Pulmonary artery endothelial cell (primary cell): ENCODE measurements at regions not wholly inside any gene's neighbourhood (a gene's known extent, or its start where the extent isn't known, plus 50 kb on each side); places are given as distances from the start of the nearest gene placed in this dataset.

Experiments used
- DNase-seq: peaks from one replicate; pipeline ENCODE4 v3.0.0-alpha.2; 2011; ENCODE audit warnings: low read depth, low spot score

DNA sequence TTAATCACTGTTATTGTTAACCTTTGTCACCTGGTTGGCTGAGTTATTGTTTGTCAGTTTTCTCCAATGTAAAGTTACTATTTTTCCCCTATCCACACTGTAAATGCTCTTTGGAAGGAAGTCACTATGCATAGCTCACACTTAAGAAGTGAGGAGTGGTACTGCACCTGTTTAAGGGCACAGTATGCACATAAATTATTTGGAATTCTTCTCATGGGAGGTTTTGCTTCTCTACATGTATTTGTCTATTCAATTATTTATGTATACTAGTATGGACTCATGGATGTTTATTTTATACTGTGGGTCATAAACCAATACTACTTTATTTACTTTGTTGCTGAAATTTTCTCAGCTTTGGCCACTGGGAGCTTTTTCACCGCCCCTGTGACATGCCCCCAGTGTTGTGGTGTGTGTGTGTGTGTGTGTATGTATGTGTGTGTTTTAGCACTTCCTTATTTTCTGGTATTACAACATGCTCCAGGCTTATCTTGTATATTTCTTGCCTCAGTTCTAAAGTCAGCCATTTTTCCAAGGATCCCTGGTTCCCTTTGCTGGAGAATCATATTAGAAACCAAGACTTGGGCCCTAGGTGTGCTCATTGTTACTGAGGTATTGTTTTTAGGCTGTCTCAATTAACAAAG is 290.5 kb downstream of the KBTBD8 start:
- DNase-seq: no peak

DNA sequence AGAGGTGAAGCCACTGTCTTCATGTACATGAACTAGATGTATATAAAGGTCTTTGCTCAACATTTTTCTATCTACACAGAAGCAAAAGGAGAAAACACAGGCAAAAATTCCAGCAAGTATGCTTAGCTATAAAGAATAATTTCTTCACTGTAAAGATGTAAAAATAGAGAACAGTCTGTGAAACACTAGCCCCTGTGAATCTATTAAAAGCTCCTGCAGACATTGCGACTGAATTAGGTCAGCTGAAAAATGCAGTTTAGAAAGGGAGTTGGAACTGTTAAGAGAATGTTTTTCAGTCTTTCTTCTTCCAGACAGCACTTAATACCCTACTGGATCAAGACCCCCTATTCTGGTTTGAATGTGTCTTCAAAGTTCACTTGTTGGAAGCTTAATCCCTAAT is 291.5 kb downstream of the KBTBD8 start:
- no peak for DNase-seq

DNA sequence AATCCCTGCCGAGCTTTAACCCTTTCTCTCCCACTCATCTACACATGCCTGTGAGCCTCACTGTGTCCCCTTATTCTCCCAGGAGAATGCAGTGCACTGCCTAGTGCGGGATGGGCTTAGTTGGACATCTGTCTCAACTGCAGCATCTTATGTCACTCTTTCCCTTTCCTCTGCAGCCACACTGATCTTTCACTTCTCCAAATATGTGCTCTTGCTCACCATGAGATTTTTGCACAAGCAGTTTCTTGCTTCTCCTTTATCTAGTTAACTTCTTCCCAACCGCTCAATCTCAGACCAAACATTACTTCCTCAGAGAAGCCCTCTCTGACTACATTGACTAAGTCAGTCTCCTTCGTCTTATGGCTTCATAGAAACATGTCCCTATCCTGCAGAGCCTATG is 292.3 kb downstream of the KBTBD8 start:
- DNase-seq: no peak

DNA sequence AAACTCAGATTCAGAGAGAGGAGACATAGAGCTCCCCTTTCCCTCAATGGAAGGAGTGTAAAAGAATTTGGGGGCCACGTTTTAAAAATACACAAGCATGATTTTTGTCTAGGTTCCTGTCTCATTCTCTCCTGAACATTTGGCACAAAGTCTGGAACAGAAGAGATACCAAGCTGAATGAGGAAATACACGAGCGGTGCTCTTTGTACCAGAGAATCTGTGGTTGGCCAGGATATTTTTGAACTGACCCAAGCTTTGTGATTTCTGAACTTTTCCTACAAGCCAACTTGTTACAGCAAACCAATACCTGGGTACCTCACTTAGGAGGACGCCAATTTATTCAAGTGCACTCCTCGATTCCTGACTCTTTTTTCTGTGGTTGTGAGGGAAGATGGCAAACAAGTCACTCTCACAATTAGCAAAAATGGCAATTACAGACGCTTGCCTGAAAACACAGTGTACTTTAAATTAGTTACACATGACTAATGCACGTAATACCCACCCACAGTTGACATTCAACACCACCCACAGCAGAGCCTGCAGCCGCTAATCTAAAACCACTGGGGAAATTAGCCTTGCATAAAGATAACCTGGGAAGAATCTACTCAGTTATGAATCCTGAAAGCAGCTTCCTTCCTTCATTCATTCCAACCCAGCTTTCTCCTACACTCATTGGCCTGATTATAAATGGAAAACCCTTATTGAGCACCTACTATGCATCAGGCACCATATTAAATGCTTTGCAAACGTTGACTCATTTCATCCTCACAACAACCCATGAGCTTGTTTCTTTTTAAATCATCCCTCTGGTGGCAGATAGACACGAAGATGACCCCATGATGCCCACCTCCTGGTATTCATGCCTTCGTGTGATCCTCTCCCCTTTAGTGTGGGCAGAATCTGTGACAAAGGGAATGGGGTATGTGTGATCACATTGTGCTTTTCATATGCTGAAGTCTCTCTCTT is 293.5 kb downstream of the KBTBD8 start:
- DNase-seq: no peak

DNA sequence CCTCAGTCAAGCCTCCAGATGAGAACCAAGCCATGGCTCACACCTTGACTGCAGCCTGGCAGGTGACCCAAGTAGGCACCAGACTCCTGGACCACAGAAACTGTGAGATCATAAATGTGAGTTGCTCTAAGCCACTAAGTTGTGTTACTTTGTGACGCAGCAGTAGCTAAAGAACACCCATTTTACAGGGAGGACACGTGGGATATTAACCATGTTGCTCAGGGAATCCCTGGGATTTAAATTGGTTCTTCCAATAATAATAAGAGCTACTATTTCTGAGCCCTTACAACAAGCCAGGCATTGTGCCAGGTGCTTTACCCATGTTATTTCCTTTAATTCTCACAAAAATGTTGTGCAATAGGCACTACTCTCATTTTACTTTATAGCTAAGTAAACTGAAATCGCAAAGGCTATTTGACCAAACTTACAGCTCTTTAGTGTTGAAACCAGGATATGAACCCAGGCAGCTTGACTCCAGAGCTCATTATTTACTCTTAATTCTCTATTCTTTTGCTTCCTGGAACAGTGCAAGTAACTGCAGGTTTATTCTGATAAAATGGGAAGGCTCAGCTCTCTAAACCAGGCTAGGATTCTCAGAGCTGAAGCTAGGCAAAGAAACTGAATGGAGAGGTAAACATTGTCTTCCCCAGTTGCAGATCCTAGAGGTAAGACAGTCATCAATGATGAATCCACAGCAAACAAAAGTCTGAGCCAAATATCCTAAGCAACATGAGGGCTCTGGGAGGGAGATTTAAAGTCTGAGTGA is 294.4 kb downstream of the KBTBD8 start:
- DNase-seq: no peak

DNA sequence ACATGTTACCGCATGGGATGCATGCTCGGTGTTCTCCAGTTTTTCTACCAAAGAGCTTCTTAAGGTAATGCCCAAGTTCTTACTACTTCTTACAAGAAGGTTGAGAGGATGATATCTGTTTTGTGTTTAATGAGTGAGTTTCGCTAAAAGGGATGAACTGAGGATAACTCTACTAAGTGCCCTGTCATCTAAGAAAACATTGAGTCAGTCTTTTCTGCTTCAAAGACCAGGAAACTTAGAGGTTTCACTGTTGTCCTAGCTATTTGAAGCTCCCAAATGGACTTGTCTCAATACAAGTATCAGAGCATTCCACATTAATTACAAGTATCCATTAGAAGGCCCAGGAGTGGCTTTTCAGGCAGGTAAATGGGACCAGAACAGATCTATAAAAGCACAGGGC is 296.2 kb downstream of the KBTBD8 start:
- DNase-seq: no peak

DNA sequence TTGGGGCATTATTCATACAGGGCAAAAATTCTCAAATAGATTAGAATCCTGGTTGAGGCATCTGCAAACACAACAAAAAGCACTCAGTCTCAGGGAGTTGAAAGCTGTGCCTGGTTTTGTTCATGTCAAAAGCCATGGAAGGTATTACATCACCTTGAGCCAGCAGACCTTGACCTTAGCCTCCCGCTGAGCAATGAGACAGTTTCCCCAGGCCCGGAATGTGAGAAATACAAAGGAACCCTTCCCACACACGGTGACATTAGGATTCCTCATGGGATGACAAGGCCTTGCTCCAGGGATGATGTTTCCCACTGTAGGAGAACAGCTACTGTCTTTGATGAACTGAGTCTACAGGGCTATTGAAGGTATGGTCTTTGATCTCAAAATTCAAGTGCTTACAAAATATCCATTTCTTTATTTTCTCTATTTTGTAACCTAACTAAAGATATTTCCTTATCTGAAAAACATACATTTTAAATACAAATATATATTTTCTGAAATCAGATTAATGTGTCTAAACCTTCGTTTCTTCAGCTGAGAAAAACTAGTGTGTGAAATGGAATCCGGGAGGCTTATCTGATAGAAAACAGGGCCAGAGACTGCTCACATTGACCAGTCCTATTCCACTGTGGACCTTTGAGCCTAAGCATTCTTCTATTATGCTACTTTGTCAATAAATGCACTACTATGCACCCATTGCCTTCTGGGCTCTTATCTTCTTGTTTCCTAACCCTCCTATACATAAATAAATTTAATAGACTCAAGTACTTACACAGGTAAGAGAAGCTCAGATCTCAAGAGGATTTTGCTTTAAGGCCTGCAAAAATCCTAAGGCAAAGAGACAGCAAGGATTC is 298.2 kb downstream of the KBTBD8 start:
- DNase-seq: no peak

DNA sequence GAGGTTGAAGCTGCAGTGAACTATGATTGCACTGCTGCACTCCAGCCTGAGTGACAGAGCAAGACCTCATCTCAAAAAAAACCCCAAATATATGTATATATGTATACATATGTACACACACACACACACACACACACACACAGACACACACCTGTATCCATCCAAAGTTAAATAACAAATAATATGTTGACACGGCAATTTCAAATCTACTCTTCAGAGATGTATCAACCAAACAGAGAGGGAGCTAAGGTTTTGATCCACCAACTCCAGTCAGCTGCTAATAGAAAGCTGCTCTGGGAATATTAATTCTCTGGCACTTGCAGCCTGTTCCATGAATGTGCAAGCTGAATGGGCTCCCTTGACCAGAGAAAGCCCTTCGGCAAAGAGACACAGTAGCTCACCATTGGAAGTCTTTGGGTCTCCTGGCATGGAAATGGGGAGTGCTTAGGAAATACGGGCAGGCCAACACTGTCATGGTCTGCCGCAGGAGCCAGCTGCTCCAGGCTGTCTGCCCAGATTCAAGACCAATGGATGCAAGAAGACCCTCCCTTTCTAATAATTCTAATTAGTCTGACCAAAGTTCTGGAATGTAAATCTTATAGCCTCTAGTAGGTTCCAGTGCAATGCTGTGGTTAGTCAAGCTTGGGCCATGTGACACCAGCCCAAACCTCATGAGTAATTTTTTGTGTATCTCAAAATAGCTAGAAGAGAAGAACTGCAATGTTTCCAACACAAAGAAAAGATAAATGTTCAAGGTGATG is 299.8 kb downstream of the KBTBD8 start:
- no peak for DNase-seq

DNA sequence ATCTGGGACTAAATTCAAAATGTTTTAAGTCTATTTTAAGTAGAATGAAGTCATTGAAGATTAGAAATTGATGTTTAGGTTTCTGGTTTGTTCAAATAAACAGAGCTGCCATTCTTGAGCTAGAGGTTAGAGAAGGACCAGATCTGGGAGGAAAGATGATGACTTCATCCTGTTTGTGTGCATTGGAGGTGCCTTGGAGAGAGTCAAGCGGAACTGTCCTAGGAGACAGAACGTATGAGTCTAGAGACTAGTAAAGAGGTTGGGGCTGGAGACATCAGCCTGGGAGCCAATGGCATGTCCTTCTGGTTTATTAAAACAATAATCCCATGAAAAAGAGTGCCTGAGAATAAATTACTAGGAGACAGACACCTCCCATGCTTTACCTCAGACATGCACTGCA is 303.4 kb downstream of the KBTBD8 start:
- no peak for DNase-seq

DNA sequence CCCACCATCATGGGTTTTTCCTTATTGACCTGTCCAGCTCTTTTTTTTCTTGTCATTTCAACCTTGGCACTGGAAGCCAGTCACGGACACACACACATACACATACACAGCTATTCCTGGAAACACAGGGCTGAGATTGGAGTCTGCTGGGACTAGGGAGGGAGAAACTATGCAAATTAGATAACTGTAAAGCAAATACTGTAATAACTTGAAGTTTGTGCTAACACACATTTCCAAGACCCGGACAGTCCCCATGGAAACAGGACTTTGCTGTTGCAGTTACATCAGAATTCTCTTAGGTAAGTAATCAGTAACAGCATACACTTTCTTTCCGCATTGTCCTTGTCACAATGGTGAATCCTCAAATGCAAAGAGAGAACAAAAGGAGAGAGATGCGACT is 304.4 kb downstream of the KBTBD8 start:
- DNase-seq: no peak

DNA sequence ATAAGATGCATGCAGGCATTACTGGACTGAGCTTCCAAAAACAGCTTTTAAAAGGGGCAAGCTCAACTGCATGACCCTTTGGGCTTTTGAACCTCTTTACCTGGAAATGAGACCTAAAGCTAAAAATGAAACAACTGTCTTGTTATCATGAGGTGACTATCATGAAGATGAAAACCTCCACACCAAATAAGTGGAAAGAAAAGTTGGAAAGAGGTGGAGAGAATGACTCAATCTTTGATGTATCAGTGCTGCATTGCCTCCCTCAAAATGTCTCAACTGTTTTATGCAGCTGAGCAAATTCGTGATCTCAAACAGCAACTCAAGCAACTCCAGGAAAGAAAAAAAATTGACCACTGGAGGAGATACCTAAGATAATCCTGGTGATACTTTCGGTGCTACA is 307.1 kb downstream of the KBTBD8 start:
- no peak for DNase-seq

DNA sequence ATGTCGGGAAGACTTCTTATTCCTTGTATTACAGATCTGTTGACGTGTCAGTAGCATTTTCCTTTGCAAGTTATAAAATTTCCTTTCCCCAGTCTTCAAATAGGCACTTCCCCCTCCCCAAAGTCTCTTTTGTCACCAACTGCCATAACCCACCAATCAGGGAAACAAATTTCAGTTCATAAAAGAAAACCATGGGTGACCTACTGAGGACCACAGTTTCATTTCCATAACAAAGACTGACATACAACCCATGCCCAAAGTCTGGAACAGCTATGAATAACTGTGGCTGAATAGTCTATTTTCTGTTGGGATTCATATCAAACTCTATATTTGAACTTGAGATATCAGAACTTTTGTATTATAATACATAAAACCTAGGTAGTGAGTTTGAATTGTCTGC is 307.8 kb downstream of the KBTBD8 start:
- no peak for DNase-seq

DNA sequence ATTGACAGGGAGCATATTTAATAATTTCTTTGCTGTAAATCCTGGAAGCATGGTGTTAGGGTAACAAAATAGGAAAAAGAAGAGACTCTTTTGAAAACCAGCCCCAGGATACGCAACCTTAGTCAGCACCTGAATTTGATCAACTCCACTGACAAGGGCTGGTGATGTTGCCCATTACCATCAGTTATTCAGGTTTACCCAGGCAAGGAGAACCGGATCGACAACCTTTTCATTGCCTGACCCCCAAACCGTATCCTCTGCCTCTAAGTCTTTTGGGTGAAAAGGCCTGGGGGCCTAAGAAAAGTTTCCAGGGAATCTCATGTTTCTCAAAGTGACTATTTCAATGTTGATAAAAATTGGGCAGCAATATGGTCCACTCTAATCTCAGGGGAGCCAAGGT is 313.3 kb downstream of the KBTBD8 start:
- no peak for DNase-seq

DNA sequence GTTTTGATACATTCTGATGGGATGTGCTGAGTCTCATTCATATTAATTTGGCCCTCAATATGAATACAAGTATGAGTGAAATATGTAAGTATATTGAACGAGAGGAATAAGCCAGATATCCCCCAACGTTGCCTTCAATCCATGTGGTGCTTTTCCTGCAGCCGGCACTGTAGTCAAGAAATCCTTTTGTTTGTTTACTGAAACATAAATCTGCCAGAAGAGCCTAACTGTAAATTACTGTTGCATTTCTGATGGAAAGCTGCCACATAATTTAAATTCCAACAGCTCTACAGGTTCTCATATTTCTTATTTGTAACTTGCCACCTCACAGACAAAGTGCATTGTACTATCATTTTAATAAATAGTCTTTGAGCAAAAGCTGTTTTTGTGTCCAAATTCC is 314.0 kb downstream of the KBTBD8 start:
- DNase-seq: no peak

DNA sequence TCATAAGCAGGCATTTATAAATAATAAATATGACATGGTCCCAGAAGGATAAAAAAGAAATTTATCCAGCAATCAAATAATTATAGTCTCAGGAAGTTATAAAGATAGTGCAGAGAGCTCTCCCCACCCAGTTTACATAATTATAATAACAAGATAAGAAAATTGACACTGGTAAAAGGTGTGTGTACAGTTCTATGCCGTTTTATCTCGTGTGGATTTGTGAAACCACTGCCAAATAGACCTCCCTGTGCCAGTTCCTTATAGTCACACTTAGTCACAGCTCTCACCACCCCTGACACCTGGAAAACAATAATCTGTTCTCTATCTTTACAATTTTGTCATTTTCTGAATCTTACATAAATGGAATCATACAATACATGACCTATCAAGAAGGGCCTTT is 320.1 kb downstream of the KBTBD8 start:
- no peak for DNase-seq

DNA sequence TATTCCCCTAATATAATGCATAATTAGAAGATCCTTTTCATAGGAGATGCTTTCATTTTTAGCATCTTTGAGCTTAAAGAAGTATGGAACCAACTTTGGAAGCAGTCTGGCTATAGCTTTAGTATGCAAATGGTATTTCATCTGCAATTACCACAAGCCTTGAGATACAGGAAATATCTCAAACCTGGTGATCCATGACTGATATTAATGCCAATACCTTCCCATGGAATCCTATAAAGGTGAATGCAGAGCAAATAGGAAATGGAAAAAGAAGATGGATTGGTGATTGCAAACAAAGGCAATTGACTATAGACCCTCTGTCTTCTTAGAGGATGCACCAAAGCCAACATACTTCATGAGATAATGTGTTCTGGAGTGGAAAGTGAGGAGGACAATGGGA is 326.4 kb downstream of the KBTBD8 start:
- no peak for DNase-seq
